Hippocampal formation (tissue), 2 donors: ENCODE measurements at regions not wholly inside any gene's neighbourhood (a gene's known extent, or its start where the extent isn't known, plus 50 kb on each side); places are given as distances from the start of the nearest gene placed in this dataset.

Experiments
- DNase-seq, 2 donors: peaks; one replicate each; lab custom pipeline; 2025; lab: John Stamatoyannopoulos, UW

GRCh38 chr3:132378-132777 is 64.2 kb upstream of the CHL1 start:
- DNase-seq, result no peak

GRCh38 chr3:132904-133303 is 63.7 kb upstream of the CHL1 start:
- no peak for DNase-seq

- DNase-seq, result peak in 1 of 2 donors; percentile 1
Observed at GRCh38 chr3:140748-141330, 55.7 kb upstream of the CHL1 start.
